Nephron (organoid): ENCODE measurements at regions not wholly inside any gene's neighbourhood (a gene's known extent, or its start where the extent isn't known, plus 50 kb on each side); places are given as distances from the start of the nearest gene placed in this dataset.
A peak's percentile ranks its signal among the peaks of the same experiment; 100 is the strongest.

Experiments
- H3K27ac Mint-ChIP-seq, 3 experiments: 2 replicates each; pipeline ENCODE4 v1.8.0; 2020; ENCODE audit warnings: mixed read lengths in 3 of 3, mild to moderate bottlenecking in 2 of 3, moderate library complexity in 1 of 3
- H3K27me3 Mint-ChIP-seq: 2 replicates; pipeline ENCODE4 v1.8.0; 2021; ENCODE audit warnings: low read depth, mild to moderate bottlenecking, moderate library complexity, mixed read lengths
- H3K36me3 Mint-ChIP-seq: 2 replicates; pipeline ENCODE4 v1.8.0; 2020; ENCODE audit warnings: low read depth, mixed read lengths
- H3K4me1 Mint-ChIP-seq: 2 replicates; pipeline ENCODE4 v1.8.0; 2020; ENCODE audit warnings: mixed read lengths
- H3K4me3 Mint-ChIP-seq, 3 experiments: 2 replicates each; pipeline ENCODE4 v1.8.0; 2020; ENCODE audit warnings: mild to moderate bottlenecking in 3 of 3, mixed read lengths in 3 of 3, moderate library complexity in 2 of 3
- H3K9me3 Mint-ChIP-seq: 2 replicates; pipeline ENCODE4 v1.8.0; 2020; ENCODE audit warnings: mixed read lengths
- TF ChIP-seq, protein P1 (sequence below), 3 experiments: fragments of 200-600 bp; sonication (generic); IDR thresholded peaks; one replicate each; pipeline ENCODE4 v1.5.0; 2021; ENCODE audit warnings: antibody characterized with exemption in 3 of 3; ENCODE audit not compliant: unreplicated experiment in 3 of 3

DNA sequence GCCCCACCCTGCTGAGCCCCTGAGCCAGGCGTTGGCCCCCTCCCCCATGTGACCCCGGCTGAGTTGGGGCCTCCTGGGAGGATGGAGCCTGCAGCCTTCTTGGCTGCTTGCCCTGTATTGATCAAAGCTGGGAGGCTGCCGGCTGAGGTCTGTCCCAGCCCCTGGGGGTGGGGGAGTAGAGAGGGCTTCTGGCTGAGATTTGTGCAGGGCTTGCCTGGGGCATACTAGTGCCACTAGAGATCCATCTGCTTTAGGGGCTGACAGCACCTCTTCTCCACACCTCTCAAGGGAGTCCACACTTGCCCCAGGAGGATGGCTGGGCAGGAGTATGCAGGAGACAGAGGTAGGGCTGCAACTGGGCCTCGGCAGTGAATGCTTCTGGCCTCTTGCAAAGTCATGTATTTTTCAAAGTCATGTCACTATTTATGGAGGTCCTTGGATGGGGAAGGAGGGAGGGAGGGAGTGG lies 53.6 kb upstream of the SSBP3 start:
- no peaks in the 10 kb centered on the region for H3K9me3 Mint-ChIP-seq
- H3K4me3 Mint-ChIP-seq: peak overlapping the region in 2 of 3 experiments; percentile 37 to 38
- no peaks in the 10 kb centered on the region for H3K36me3 Mint-ChIP-seq
- peak overlapping the region; percentile 94 to 98 (median 97) for H3K27ac Mint-ChIP-seq
- peaks cover 69% of the 10 kb centered on the region for H3K4me1 Mint-ChIP-seq
- H3K27me3 Mint-ChIP-seq: peaks cover 3% of the 10 kb centered on the region
- TF ChIP-seq, protein P1, sequence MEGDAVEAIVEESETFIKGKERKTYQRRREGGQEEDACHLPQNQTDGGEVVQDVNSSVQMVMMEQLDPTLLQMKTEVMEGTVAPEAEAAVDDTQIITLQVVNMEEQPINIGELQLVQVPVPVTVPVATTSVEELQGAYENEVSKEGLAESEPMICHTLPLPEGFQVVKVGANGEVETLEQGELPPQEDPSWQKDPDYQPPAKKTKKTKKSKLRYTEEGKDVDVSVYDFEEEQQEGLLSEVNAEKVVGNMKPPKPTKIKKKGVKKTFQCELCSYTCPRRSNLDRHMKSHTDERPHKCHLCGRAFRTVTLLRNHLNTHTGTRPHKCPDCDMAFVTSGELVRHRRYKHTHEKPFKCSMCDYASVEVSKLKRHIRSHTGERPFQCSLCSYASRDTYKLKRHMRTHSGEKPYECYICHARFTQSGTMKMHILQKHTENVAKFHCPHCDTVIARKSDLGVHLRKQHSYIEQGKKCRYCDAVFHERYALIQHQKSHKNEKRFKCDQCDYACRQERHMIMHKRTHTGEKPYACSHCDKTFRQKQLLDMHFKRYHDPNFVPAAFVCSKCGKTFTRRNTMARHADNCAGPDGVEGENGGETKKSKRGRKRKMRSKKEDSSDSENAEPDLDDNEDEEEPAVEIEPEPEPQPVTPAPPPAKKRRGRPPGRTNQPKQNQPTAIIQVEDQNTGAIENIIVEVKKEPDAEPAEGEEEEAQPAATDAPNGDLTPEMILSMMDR (IDR thresholded peaks at IDR 0.05; ENCODE audit: unreplicated experiment in 3 of 3): no peak

DNA sequence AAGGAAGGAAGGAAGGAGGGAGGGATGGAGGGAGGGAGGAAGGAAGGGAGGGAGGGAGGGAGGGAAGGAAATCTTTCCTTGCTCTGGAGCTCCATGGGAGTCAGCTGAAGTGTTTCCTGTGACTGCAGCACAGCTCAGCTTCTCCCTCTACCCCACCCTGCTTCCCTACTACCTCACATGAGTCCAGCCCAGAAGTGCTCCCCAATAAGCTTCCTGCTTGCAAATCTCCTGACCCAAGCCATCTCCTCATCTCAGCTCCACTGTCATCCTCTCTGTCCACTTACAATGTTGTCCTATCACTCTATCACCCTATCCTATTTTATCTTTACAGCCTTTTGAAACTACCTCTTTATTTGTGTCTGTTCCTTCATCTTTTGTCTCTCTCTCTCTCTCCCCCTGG lies 52.9 kb upstream of the SSBP3 start:
- TF ChIP-seq, protein P1 (IDR thresholded peaks at IDR 0.05; ENCODE audit: unreplicated experiment in 3 of 3): no peak
- peak overlapping the region; percentile 94 to 98 (median 97) for H3K27ac Mint-ChIP-seq
- no peak overlapping the region for H3K4me3 Mint-ChIP-seq
- no peaks in the 10 kb centered on the region for H3K36me3 Mint-ChIP-seq
- H3K4me1 Mint-ChIP-seq: peaks cover 63% of the 10 kb centered on the region
- H3K9me3 Mint-ChIP-seq: no peaks in the 10 kb centered on the region
- H3K27me3 Mint-ChIP-seq: peaks cover 3% of the 10 kb centered on the region

DNA sequence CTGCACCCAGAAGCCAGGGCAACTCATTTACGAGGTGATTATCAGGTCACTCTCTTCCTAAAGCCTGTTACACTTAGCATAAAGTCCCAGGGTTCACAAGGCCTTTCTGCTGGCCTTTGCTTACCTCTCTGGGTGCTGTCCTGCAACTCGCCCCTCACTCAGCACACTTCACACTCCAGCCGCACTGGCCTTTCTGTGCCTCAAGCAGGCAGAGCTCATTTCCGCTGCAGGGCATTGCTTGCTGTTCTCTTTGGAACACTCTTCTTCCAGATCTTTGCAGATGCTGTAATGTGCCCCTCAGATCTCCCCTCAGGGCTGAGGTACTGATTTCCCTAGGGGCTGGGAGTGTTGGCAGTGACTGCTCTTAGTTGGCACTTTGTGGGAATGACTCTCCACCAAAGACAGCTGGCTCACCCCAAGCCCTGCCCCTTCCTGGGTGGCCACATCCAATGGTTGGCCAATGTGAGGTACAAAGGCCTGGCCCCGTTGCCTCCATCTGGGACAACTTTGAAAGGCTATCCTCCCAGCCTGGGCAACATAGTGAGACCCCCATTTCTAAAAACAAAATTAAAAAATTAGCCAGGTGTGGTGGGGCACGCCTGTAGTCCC lies 50.8 kb upstream of the SSBP3 start:
- Mint-ChIP-seq H3K4me3 (peak overlapping the region in 1 of 3 experiments; percentile 34), H3K27me3 (no peaks in the 10 kb centered on the region), H3K4me1 (peaks cover 42% of the 10 kb centered on the region), H3K9me3 (peaks cover 3% of the 10 kb centered on the region), H3K36me3 (peaks cover 7% of the 10 kb centered on the region), H3K27ac (peak overlapping the region; percentile 14 to 83 (median 48))
- TF ChIP-seq, protein P1 (IDR thresholded peaks at IDR 0.05; ENCODE audit: unreplicated experiment in 3 of 3): no peak

DNA sequence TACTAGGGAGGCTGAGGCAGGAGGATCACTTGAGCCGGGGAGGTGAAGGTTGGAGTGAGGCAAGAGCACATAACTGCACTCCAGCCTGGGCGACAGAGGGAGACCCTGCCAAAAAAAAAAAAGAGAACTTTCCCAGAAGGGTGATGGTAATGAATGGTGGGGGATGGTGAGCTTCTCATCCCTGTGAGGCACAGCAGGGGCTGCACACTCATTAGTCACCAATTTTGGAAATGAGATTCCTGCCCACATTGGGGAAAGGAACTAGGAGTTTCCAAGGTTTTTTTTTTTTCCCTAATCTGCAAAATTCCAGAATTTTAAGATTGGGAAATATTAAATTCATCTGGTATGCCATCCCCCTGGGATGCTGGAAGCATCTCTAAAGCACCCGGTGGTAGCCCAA lies 50.2 kb upstream of the SSBP3 start:
- H3K4me1 Mint-ChIP-seq: peaks cover 36% of the 10 kb centered on the region
- H3K36me3 Mint-ChIP-seq: peaks cover 7% of the 10 kb centered on the region
- H3K9me3 Mint-ChIP-seq: peaks cover 3% of the 10 kb centered on the region
- H3K4me3 Mint-ChIP-seq: no peak overlapping the region
- TF ChIP-seq, protein P1 (IDR thresholded peaks at IDR 0.05; ENCODE audit: unreplicated experiment in 3 of 3): no peak
- peak overlapping the region; percentile 14 to 83 (median 77) for H3K27ac Mint-ChIP-seq
- H3K27me3 Mint-ChIP-seq: no peaks in the 10 kb centered on the region
